ENCODE measurements at regions not wholly inside any gene's neighbourhood (a gene's known extent, or its start where the extent isn't known, plus 50 kb on each side); places are given as distances from the start of the nearest gene placed in this dataset.
"Not testable (repeated sequence)": the region's sequence is repeated elsewhere in the genome, so short reads cannot be mapped to it uniquely, and the experiment has no call there.

GRCh38 chr12:72747111-72747849 is 475.1 kb downstream of the TRHDE start:
- no peak for TF ChIP-seq CTCF (IDR thresholded peaks at IDR 0.05; ENCODE audit: low read depth, low read length, missing control alignments)
- DNase-seq (ENCODE audit: extremely low read depth, low read depth) = no peak
- H3K4me3 ChIP-seq (replicated peaks; ENCODE audit: low read depth, low read length) = no peak overlapping the region

GRCh38 chr12:72748971-72749370 is 476.8 kb downstream of the TRHDE start:
- DNase-seq (ENCODE audit: extremely low read depth, low read depth) = no peak
- no peak overlapping the region for H3K4me3 ChIP-seq (replicated peaks; ENCODE audit: low read depth, low read length)
- TF ChIP-seq CTCF (IDR thresholded peaks at IDR 0.05; ENCODE audit: low read depth, low read length, missing control alignments) = no peak

- no peak for TF ChIP-seq CTCF (IDR thresholded peaks at IDR 0.05; ENCODE audit: low read depth, low read length, missing control alignments)
- H3K4me3 ChIP-seq (replicated peaks; ENCODE audit: low read depth, low read length) = no peak overlapping the region
- no peak for DNase-seq (ENCODE audit: extremely low read depth, low read depth)
Observed at GRCh38 chr12:72753571-72753970, 481.4 kb downstream of the TRHDE start.

- not testable (repeated sequence) for DNase-seq (ENCODE audit: extremely low read depth, low read depth); H3K4me3 ChIP-seq (replicated peaks; ENCODE audit: low read depth, low read length)
Observed at GRCh38 chr12:72754026-72754425, 481.9 kb downstream of the TRHDE start.

GRCh38 chr12:72766517-72766916 is 494.3 kb downstream of the TRHDE start:
- no peak for TF ChIP-seq CTCF (IDR thresholded peaks at IDR 0.05; ENCODE audit: low read depth, low read length, missing control alignments)
- H3K4me3 ChIP-seq (replicated peaks; ENCODE audit: low read depth, low read length) = no peak overlapping the region
- no peak for DNase-seq (ENCODE audit: extremely low read depth, low read depth)

GRCh38 chr12:72774023-72774422 is 501.9 kb downstream of the TRHDE start:
- no peak for DNase-seq (ENCODE audit: extremely low read depth, low read depth)
- TF ChIP-seq CTCF (IDR thresholded peaks at IDR 0.05; ENCODE audit: low read depth, low read length, missing control alignments) = no peak
- no peak overlapping the region for H3K4me3 ChIP-seq (replicated peaks; ENCODE audit: low read depth, low read length)

- no peak for TF ChIP-seq CTCF (IDR thresholded peaks at IDR 0.05; ENCODE audit: low read depth, low read length, missing control alignments)
- H3K4me3 ChIP-seq (replicated peaks; ENCODE audit: low read depth, low read length) = no peak overlapping the region
- no peak for DNase-seq (ENCODE audit: extremely low read depth, low read depth)
Observed at GRCh38 chr12:72777806-72778205, 505.6 kb downstream of the TRHDE start.

Data from HFF-Myc (cell line).